T-helper 1 cell (primary cell): ENCODE measurements at regions not wholly inside any gene's neighbourhood (a gene's known extent, or its start where the extent isn't known, plus 50 kb on each side); places are given as distances from the start of the nearest gene placed in this dataset.
"Not testable (repeated sequence)": the region's sequence is repeated elsewhere in the genome, so short reads cannot be mapped to it uniquely, and the experiment has no call there.

ENCODE experiments used
- DNase-seq, 5 donors: peaks; one replicate each; pipeline ENCODE4 v3.0.0-alpha.2; 2012 to 2020

DNA sequence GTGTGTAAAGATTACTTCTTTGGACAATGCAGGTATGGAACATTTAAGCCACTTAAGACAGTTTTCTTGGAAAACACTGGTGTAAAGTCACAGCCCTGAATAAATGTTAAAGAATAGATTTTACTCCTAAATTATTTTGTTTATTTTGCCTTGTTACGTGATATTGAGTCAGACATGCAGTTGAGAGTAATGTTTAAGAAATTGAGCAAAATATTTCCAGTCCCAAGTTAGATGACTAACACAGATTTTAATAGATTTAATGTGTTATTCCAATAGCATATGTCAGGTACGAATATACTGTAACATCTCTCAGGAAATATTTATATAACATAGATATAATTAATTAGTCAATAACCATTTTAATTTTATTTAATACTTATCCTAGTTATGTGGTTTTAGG is 1361.7 kb downstream of the FSCB start:
- no peak for DNase-seq

DNA sequence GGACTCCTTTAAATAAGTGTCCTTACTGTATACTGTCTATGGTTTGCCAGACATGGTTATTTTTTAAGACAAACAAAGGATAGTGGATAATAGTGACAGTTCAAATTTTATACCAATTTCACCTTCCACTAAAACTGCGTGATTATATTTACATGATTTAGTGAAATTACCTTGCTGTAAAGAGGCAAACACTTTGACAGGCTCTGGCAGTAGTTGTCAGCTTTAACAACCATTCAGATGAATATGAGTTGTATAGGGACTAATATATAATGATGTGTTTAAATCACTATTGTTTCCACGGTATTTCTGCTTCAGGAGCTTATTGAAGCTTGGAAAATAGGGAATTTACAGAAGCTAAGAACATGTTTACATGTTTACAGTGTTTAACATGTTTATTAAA is 1364.0 kb downstream of the FSCB start:
- no peak for DNase-seq

DNA sequence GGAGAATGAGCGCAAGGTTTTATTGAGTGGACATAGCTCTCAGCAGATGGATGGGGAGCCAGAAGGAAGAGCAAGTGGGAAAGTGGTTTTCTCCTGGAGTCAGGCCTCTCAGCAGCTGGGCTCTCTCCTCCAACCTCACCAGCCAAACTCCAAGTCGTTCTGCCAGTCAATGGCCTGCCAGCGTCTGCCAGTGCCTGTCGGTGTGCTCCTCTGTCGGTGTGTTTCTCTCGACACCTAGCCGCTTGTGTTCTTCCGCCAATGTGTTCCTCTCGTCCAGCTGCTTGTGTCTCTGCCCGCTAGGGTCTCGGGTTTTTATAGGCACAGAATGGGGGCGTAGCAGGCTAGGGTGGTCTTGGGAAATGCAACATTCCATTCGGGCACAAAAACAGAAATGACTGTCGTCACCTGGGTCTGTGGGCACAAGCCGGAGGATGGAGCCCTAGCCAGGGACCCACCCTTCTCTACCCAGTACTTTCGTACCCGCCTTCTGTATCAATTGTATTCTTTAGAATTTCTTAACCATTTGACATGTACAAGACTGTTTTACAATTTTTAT is 1365.4 kb downstream of the FSCB start:
- DNase-seq = no peak

DNA sequence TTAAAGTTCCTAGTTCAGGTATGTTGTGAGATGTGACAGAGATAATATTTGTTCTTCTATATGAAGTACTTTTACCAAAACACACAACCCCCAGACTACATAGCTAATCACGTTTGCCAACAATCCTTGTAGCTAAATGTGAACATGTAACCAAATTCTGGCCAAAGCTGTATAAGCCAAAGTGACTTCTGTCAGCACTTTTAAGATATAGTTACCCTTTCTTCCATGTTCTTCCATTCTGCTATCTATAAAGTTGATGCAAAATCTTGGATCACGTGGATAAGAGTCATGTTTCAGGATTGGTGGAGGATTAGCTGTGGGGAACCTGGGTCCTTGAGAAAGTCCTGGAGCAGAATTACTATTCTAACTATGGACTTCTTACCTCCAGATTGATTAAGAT is 1366.6 kb downstream of the FSCB start:
- DNase-seq = no peak

DNA sequence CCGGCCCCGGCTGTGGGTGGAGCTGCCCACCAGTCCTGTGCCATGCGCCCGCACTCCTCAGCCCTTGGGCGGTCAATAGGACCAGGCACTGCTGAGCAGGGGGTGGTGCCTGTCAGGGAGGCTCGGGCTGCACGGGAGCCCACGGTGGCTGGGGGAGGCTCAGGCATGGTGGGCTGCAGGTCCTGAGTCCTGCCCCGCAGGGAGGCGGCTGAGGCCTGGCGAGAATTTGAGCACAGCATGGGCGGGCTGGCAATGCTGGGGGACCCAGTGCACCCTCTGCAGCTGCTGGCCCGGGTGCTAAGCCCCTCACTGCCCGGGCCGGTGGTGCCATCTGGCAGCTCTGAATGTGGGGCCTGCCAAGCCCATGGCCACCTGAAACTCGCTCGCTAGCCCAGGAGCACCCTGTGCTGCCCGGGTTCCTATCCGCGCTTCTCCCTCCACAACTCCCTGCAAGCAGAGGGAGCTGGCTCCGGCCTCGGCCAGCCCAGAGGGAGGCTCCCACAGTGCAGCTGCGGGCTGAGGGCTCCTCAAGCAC is 1371.1 kb downstream of the FSCB start:
- DNase-seq = no peak

DNA sequence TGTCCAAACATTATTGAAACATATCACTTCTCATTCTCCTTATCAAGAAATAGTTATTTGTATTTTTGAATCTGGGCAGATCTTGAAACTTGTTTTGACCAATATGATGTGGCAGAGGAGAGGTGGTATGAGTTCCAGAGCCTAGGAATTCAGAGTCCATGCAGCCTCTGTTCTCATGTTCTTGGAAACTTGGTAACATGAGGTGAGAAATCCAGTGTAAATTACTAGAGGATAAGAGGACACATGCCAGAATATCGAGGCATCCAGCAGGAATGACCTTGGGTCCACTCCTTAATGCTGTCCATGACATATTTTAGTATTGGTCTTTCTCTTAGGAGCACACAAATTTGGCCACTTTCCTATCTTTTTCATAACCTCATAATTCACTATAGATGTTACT is 1374.6 kb downstream of the FSCB start:
- no peak for DNase-seq

DNA sequence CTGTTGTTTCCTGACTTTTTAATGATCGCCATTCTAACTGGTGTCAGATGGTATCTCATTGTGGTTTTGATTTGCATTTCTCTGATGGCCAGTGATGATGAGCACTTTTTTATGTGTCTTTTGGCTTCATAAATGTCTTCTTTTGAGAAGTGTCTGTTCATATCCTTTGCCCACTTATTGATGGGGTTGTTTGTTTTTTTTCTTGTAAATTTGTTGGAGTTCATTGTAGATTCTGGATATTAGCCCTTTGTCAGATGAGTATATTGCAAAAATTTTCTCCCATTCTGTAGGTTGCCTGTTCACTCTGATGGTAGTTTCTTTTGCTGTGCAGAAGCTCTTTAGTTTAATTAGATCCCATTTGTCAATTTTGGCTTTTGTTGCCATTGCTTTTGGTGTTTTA is 1378.7 kb downstream of the FSCB start:
- not testable (repeated sequence) for DNase-seq

DNA sequence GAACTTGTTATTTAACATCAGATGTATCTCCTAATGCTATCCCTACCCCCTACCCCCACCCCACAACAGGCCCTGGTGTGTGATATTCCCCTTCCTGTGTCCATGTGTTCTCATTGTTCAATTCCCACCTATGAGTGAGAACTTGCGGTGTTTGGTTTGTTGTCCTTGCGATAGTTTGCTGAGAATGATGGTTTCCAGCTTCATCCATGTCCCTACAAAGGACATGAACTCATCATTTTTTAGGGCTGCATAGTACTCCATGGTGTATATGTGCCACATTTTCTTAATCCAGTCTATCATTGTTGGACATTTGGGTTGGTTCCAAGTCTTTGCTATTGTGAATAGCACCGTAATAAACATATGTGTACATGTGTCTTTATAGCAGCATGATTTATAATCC is 1379.2 kb downstream of the FSCB start:
- DNase-seq = not testable (repeated sequence)

DNA sequence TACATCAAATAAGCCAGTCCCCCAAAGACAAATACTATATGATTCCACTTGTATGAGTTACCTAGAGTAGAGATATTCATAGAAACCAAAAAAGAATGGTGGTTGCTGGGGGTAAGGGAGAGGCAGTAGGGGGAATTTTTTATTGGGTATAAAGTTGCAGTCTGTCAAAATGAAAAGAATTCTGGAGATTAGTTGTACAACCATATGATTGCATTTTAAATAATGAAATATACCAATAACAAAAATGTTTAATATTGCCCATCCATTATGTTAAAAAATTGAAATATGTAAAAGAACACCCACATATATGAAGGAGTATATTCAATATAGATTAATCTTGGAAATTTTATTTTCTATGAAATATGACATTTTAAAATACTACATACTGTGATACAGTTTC is 1383.5 kb downstream of the FSCB start:
- DNase-seq = no peak

DNA sequence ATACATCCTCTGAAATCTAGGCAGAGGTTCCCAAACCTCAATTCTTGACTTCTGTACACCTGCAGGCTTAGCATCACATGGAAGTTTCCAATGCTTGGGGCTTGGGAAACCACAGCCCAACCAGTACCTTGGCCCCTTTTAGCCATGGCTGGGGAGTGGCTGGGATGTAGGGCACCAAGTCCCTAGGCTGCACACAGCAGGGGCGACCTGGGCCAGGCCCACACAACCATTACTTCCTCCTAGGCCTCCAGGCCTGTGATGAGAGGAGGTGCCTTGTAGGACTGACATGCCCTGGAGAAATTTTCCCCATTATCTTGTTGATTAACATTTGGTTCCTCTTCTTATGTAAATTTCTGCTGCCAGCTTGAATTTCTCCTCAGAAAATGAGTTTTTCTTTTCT is 1387.4 kb downstream of the FSCB start:
- no peak for DNase-seq

DNA sequence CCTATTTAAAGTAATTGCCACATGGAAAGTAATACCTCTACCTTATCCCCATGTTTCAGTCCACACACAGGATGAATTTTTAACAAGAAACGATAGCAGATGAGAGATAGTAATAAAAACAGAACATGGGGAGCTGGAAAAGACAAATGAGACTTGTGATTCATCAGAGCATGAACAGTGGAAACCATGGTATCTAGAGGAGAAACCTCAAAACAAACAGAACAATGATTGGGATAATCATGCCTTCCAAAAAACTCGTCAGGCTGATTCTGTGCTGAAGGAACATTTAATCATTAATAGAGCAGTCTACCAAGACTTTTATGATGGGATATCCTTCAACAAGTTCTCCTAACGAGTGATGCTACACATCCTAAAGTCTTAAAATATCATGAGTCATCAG is 1390.7 kb downstream of the FSCB start:
- no peak for DNase-seq

DNA sequence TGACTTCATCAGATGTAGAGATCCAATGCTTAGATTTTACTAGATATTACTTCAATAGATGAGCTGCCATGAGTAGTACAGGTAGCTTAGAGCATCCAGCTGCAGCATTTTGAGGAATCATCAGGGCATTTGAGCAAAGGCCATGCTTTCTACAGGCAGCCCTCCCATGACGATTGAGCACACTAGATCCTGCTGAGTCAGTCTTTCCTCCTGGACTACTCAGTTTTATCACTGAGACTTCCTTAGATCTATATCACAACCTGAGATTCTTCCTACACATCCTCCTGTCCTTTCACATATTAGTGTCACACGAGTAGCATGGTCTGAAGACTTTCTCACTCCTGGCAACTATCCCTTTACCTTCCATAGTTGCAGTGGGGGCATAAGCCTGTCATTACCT is 1401.8 kb downstream of the FSCB start:
- no peak for DNase-seq

DNA sequence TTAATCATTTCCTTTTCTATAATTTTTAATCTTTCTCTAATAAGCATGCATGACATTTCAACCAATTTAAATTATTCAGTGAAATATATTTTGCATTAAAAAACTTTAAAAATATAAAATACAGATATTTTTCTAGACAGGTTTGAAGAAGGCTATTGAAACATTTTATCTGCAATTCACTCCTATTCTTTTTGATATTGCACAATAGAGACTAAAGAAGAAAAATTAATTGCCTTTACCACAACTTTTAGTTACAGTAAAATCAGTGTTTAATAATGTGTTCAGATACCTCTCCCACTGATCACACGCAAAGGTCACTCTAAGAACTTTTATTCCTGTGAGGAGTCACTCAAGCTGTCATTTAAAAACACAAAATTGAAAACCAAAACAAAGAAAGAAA is 1416.7 kb downstream of the FSCB start:
- DNase-seq = no peak

DNA sequence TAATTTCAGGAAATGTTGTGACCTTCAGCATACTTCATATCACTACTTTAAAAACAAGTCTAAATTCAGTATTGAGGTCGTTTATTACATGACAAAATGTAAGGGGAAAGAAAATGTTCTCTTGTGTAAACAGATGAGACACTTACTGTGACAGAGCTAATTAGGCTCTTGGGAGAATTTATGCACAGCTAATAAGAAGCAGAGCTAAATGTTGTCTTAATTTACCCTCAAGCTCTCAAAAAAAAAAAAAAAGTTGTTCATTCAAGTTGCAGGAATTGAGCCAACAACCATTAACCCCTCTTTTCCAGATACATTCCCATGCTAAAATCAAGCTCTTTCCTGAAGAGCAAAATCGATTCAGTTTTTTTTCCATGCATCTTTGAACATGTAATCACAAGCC is 1419.4 kb downstream of the FSCB start:
- DNase-seq = no peak

DNA sequence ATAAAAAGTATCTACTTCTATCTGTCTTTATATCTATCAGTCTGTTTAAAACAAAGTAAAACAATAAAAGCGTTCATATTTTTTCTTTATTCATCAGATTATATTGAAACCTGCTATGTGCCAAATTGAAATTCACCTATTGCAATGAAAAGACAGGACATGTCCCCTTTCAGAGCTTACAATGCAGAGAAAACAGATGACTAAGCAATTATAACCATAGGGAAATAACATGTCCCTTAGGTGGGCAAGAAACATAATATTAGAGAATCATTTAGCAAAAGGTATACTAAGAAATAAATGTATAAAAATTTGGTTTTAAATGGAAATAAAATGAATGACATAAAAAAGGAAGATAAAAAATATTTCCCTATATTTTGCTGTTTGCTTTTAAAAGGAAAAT is 1421.3 kb downstream of the FSCB start:
- no peak for DNase-seq

DNA sequence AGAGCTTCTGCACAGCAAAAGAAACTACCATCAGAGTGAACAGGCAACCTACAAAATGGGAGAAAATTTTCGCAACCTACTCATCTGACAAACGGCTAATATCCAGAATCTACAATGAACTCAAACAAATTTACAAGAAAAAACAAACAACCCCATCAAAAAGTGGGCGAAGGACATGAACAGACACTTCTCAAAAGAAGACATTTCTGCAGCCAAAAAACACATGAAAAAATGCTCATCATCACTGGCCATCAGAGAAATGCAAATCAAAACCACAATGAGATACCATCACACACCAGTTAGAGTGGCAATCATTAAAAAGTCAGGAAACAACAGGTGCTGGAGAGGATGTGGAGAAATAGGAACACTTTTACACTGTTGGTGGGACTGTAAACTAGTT is 1439.7 kb downstream of the FSCB start:
- not testable (repeated sequence) for DNase-seq

DNA sequence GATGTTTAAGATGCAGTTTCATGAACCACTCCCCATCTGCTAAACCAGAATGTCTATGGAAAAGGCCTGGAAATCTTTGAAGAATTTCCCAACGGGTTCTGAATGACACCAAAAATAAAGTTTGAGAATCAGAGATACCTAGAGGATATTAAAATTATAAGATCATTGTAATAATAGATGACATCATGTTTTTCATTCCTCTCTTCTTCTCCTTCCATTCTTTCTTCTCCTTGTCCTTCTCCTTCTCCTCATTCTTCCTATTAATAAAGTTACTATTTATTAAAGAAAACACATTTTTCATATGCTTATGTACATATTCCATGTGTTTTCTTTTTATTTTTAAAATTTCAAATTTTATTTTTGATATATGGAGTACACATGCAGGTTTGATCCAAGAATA is 1449.4 kb downstream of the LRFN5 start:
- no peak for DNase-seq

DNA sequence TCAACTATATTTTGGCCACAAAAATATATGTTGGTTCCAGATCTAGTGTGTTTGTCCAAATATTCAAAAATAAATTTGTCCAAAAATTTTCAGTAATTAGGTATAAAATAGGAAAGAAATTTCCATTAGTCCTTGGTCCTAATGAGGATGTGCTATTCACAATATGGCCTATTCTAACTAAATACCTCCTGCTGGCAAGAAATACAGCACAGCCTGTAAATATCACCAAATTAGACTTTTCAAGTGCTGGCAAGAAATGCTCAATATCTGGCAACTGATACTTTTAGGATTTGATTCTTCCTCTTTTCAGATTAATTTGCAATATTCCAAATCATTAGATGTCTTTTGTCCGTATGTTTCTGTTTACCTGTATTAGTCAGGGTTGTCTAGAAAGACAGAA is 1446.2 kb downstream of the LRFN5 start:
- no peak for DNase-seq

DNA sequence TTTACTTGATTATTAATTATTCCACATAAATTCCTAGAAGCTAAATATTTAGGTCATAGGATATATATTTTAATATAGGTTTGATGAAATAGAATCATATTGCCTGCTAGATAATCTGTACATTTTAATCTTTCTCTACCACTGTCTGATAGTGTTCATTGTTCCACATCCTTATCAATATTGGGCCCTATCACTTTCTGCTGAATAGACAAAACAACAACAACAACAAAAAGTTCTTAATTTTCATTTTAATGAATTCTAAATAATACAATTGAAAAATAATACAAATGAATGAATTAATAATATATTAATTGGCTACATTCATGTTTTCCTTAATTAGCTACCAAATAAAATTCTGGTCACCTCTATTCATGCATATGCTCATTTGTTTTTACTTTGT is 1437.2 kb downstream of the LRFN5 start:
- no peak for DNase-seq

DNA sequence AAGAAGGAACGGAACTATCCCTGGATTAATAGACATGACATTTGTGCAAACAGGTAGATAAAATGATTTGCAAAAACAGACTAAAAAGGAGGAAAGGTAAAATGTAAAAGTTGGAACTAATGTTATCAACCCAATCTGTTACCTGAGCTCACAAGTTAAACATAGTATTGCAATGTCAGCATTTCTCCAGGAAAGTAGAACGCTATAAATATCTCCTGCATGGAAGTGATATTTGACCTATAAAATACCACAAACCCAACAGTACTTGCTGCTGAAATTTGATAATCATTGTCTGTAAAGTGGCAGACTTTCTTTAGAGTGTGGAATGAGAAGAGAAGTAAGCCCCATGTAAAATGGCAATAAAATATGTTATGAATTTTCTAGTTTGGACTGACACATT is 1435.7 kb downstream of the LRFN5 start:
- no peak for DNase-seq

DNA sequence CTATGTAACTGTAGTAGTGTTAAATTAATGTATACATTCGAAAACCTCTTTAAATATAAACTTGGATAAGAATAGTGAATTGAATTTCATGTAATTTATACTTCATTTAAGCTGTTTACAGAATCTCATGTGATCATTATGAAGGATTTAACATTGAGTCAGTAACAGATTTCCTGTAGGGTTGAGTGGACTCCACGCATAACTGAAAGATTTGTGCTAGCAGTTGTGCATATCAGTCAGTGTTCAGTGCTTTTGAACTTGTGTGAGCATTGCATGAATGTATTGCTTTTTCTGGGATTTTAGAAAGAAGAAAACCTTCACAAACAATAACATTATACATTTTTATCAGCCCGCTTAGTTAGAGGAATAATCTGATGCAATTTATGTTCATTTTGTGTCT is 1435.3 kb downstream of the LRFN5 start:
- DNase-seq = no peak

DNA sequence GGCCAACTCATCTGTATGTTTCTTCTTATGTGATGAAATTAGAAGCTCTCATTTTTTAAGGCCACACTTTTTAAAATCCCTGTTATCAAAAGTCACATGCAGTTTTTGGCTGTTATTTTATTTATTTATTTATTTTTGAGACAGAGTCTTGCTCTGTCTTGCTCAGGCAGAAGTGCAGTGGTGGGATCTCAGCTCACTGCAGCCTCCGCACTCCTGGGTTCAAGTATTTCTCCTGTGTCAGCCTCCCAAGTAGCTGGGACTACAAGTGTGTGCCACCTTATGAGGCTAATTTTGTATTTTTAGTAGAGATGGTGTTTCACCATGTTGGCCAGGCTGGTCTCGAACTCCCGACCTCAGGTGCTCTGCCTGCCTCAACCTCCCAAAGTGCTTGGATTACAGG is 1434.5 kb downstream of the LRFN5 start:
- DNase-seq = no peak

DNA sequence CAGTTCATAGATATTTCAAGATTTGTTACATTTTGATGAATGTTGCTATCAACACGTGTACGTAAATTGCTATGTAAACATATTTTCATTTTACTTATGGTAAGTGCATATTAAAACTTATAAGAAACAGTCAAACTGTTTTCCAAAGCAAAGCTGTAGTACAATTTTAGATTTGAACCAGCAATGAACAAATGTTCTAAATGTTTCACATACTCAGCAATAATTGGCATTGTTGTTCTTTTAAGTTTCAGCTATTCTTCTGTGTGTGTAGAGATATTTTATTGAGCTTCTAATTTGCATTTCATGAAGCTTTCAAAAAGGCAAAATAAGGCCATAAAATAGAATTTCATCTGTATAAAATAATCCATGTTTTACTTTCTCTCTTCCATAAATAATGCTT is 1433.2 kb downstream of the LRFN5 start:
- no peak for DNase-seq

DNA sequence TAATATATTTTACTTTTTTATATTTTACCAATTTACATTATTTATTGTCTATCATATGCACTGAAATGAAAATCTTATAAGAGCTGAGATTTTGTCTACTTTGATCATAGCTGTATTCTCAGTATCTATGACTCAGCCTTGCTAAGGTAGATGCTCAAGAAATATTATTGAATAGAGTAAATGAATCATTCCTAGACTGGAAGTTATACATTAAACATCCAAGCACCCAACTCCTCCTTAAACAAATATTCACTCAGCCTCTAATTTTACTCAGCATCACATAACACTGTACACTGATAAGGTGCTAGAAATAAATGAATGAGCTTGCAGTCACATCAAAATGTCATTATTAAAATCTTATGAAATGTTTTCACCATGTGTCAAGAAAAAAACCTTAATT is 1424.9 kb downstream of the LRFN5 start:
- no peak for DNase-seq

DNA sequence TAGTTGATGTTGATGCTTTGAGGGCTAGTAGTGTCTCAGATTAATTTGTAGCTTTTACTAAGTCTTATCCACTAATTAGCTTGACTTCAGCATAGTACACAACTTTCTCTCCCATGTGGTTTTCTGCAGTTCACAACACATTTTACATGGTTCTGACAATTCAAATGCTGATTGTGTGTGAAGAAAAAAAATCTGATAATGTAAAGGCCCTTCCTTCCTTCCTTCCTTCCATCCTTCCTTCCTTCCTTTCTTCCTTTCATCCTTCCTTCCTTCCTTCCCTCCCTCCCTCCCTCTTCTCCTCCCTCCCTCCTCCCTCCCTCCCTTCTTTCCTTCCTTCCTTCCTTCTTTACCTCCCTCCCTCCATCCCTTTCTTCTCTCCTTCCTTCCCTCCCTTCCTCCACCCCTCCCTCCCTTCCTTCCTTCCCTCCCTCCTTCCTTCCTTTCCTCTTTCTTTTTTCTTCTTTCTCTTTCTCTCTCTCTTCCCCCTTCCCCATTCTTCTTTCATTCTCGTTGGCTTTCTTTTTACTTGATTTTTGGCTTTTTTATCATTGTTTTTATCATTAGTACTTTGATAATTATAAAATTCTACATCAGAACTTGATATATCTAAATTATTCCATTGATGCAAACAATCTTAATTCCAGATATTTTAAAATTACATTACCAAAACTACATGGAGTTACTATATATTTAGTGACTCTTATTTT is 1415.6 kb downstream of the LRFN5 start:
- DNase-seq = no peak
